Lower lobe of right lung (tissue), 2 donors: ENCODE measurements at regions not wholly inside any gene's neighbourhood (a gene's known extent, or its start where the extent isn't known, plus 50 kb on each side); places are given as distances from the start of the nearest gene placed in this dataset.
A peak's percentile ranks its signal among the peaks of the same experiment; 100 is the strongest.

Experiments used
- ATAC-seq, 2 donors: fragments of 200-7000 bp; cut with Tn5 transposase; one replicate each; pipeline ENCODE4 v1.9.1; 2020 to 2022; ENCODE audit warnings: mild to moderate bottlenecking in 2 of 2, moderate library complexity in 2 of 2
- DNase-seq: peaks from one replicate; pipeline ENCODE4 v3.0.0-alpha.2; 2020
- H3K27ac ChIP-seq: fragments of 200-600 bp; one replicate; pipeline ENCODE4 v1.8.0; 2022
- H3K27me3 ChIP-seq: fragments of 200-600 bp; one replicate; pipeline ENCODE4 v1.8.0; 2022; ENCODE audit warnings: low read depth
- H3K36me3 ChIP-seq: fragments of 200-600 bp; one replicate; pipeline ENCODE4 v1.8.0; 2022; ENCODE audit warnings: mild to moderate bottlenecking
- H3K4me1 ChIP-seq: fragments of 200-600 bp; one replicate; pipeline ENCODE4 v1.8.0; 2022
- H3K4me3 ChIP-seq: fragments of 200-600 bp; one replicate; pipeline ENCODE4 v1.8.0; 2022; ENCODE audit warnings: mild to moderate bottlenecking
- H3K9me3 ChIP-seq: fragments of 200-600 bp; one replicate; pipeline ENCODE4 v1.8.0; 2022
- intact Hi-C: fragments of 100-400 bp; cut with DNase I; formaldehyde crosslinking; loops from one replicate; pipeline ENCODE4 v1.11.0; 2022
- TF ChIP-seq, protein P1 (sequence below): fragments of 200-600 bp; IDR thresholded peaks from one replicate; pipeline ENCODE4 v1.8.0; 2022; ENCODE audit warnings: antibody characterized with exemption, mild to moderate bottlenecking
- donor health status: DM: no; HTN: yes; CAD: no; lungs with severe emphysema.

DNA sequence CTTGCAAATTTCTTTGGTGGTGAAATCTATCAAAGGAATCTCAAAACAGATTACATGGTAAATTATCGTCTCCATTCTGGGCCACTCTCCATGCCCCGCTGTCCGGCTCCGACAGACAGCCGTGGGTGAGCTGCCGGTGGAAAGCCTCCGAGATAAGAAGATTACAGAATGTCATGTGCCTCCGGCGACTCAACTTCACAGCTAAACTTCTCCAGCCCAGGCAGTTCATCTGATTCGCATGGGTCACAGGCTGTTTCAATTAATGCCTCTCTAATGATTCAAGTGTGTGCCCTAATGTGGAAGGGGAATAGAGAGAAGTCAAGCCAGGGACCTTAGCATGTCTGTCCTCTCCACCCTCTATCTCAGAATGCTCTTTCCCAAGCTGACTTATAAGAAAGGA, 520.8 kb upstream of the ZFHX3 start:
- DNase-seq (no peak), ATAC-seq (no peak)
- Histone ChIP-seq H3K27ac (no peak overlapping the region), H3K9me3 (no peaks in the 10 kb centered on the region), H3K27me3 (no peaks in the 10 kb centered on the region), H3K4me1 (no peaks in the 10 kb centered on the region), H3K36me3 (no peaks in the 10 kb centered on the region), H3K4me3 (no peak overlapping the region)
- TF ChIP-seq, protein P1, sequence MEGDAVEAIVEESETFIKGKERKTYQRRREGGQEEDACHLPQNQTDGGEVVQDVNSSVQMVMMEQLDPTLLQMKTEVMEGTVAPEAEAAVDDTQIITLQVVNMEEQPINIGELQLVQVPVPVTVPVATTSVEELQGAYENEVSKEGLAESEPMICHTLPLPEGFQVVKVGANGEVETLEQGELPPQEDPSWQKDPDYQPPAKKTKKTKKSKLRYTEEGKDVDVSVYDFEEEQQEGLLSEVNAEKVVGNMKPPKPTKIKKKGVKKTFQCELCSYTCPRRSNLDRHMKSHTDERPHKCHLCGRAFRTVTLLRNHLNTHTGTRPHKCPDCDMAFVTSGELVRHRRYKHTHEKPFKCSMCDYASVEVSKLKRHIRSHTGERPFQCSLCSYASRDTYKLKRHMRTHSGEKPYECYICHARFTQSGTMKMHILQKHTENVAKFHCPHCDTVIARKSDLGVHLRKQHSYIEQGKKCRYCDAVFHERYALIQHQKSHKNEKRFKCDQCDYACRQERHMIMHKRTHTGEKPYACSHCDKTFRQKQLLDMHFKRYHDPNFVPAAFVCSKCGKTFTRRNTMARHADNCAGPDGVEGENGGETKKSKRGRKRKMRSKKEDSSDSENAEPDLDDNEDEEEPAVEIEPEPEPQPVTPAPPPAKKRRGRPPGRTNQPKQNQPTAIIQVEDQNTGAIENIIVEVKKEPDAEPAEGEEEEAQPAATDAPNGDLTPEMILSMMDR: no peak
- intact Hi-C loops: no loop called here

DNA sequence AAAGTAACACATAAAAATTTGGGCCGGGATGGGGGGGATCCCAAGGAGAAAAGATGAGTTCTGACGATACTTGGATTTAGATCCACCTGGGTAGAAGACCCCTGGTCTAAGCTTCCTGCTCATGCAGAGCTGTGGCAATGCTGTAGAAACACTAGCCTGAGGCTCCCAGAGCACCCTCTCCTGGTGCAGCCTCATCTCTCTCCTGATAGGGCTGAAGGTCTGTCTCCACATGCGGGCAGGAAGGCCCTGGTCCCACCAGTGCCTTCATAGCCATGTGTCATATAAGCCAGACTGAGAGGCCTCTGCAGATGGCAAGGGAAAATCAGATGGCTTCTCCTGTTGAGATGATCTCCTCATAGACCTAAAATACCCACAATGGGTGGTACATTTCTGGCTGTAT, 518.0 kb upstream of the ZFHX3 start:
- H3K27me3 ChIP-seq: no peaks in the 10 kb centered on the region

DNA sequence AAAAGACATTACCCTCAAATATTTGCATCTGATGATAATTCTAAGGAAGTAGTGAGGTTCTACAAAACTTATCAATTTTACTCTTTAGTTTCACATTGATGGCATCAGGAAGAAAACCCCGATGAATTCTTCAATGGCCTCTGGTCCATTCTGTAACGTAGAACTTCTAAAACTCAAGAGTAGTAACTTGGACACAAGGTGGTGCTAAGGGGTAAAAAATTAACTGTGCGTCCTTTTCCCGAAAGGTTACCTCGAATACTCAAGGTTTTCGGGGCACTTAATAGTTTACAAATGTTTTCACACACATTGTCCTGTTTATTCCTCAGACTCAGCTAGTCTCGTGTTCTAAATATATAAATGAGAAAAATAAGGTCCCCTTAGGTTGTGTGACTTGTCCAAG, 517.3 kb upstream of the ZFHX3 start:
- no peak for ATAC-seq
- DNase-seq: no peak
- TF ChIP-seq, protein P1: peak; percentile 6
- Histone ChIP-seq H3K27me3 (no peaks in the 10 kb centered on the region), H3K4me3 (no peak overlapping the region), H3K4me1 (no peaks in the 10 kb centered on the region), H3K36me3 (no peaks in the 10 kb centered on the region), H3K27ac (no peak overlapping the region), H3K9me3 (no peaks in the 10 kb centered on the region)
- intact Hi-C loops: no loop called here

More for the DNA sequence above, 518.0 kb upstream of the ZFHX3 start:
- no peaks in the 10 kb centered on the region for H3K36me3 ChIP-seq
- no peaks in the 10 kb centered on the region for H3K9me3 ChIP-seq
- DNase-seq (no peak), ATAC-seq (no peak)
- no peaks in the 10 kb centered on the region for H3K4me1 ChIP-seq
- intact Hi-C loops: no loop called here
- H3K27ac ChIP-seq: no peak overlapping the region
- TF ChIP-seq, protein P1: no peak
- H3K4me3 ChIP-seq: no peak overlapping the region

DNA sequence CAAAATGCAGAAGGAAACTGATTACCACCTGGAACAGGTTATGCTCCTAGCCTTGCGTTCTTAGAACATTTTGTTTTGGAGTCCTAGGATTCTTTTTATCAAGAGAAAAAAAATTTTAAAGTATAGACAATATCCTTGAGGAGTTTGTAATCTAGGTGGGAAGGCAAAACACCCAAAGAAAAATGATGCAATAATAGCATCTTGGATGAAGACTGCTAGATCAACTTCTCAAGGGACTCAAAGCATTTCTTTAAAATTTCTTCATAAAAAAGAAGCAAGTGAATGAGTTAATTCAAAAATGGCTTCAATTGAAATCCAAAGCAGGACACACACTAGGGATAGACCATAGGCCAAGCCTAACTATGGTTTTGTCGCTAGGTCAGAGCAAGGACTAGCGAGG, 515.8 kb upstream of the ZFHX3 start:
- Histone ChIP-seq H3K27me3 (no peaks in the 10 kb centered on the region), H3K9me3 (no peaks in the 10 kb centered on the region), H3K27ac (no peak overlapping the region), H3K4me1 (no peaks in the 10 kb centered on the region), H3K36me3 (no peaks in the 10 kb centered on the region), H3K4me3 (no peak overlapping the region)
- DNase-seq: no peak
- TF ChIP-seq, protein P1: no peak
- intact Hi-C loops: no loop called here
- no peak for ATAC-seq

DNA sequence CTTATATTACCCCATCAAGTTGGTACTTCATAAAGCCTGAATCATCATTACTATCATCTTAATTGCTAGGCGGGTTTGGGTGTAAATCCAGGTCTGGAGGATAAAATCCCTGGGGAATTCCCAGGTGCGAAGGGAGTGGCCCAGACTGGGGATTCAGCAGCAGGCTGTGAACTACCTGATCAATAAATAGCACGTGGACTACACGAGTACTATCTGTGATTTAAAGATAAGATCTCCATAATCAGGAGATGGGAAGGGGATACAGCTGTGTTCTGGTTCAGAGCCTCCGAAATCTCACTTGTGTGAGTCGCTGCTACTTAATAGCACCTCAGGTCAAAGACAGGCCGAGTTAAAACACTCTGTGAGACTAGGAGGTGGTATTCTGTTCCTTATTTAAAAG, 512.6 kb upstream of the ZFHX3 start:
- no peak for ATAC-seq
- intact Hi-C loops: no loop called here

More for the DNA sequence above, 512.6 kb upstream of the ZFHX3 start:
- Histone ChIP-seq H3K4me3 (no peak overlapping the region), H3K9me3 (no peaks in the 10 kb centered on the region), H3K4me1 (no peaks in the 10 kb centered on the region), H3K27me3 (no peaks in the 10 kb centered on the region), H3K27ac (no peak overlapping the region), H3K36me3 (no peaks in the 10 kb centered on the region)
- DNase-seq: no peak
- TF ChIP-seq, protein P1: no peak
